ENCODE measurements at regions not wholly inside any gene's neighbourhood (a gene's known extent, or its start where the extent isn't known, plus 50 kb on each side); places are given as distances from the start of the nearest gene placed in this dataset.

DNA sequence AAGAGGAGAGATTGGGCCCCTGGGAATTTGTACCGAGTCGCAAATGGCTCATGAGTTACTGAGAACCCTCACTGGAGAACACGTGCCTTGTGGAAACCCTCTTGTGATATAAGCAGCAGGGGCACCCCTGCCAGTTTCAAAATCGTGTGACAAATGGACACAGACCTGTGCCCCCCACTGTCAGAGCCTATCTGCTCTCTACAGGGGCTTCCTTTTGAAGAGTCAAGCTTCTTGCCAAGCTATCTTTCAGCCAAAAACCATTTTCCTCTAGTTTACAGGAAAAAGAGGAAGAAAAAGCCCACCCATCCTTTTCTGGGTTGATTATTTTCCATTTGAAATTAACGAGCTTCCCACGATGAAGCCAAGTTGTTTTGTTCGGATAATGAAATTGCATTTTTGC is 64.1 kb upstream of the MPP7 start:
- POLR2A ChIA-PET: interaction anchor here (0.7 to 7.3 kb wide), 7 partner anchors 15 to 166 kb away, joined by 3 to 258 read pairs (median 7); partner anchors contain the start of gene MPP7
- no peak for ATAC-seq (ENCODE audit: poor library complexity)
- intact Hi-C loops (cut with DNase I, micrococcal nuclease): loop anchor here in 1 of 2 experiments (10.0 kb wide), 1 partner anchor 1122 kb away; the partner anchor contains the start of gene ACBD5
- H3K36me3 ChIP-seq (ENCODE audit: insufficient read depth, low read length): no peaks in the 10 kb centered on the region
- H3K4me1 ChIP-seq (ENCODE audit: insufficient read depth, low read length): peaks cover 59% of the 10 kb centered on the region
- H3K27ac ChIP-seq (ENCODE audit: low read depth in 1 of 2, low read length in 2 of 2): peak overlapping the region; percentile 69 to 79
- no peaks in the 10 kb centered on the region for H3K27me3 ChIP-seq (ENCODE audit: control insufficient read depth in 1 of 2, insufficient read depth in 2 of 2, low read length in 2 of 2)
- Mint-ChIP-seq H3K36me3 (ENCODE audit: low read depth) (no peaks in the 10 kb centered on the region), H3K27ac (peak overlapping the region; percentile 91), H3K9me3 (no peaks in the 10 kb centered on the region), H3K27me3 (no peaks in the 10 kb centered on the region), H3K4me1 (ENCODE audit: low read depth) (peaks cover 58% of the 10 kb centered on the region), H3K4me3 (no peak overlapping the region)
- CTCF ChIA-PET: interaction anchor here (1.0 to 2.9 kb wide), 3 partner anchors 14 to 64 kb away, joined by 3 to 15 read pairs (median 11); partner anchors contain the start of gene MPP7
- no peak overlapping the region for H3K4me3 ChIP-seq (ENCODE audit: low read length)
- no peak for DNase-seq
- TF ChIP-seq, protein P1, sequence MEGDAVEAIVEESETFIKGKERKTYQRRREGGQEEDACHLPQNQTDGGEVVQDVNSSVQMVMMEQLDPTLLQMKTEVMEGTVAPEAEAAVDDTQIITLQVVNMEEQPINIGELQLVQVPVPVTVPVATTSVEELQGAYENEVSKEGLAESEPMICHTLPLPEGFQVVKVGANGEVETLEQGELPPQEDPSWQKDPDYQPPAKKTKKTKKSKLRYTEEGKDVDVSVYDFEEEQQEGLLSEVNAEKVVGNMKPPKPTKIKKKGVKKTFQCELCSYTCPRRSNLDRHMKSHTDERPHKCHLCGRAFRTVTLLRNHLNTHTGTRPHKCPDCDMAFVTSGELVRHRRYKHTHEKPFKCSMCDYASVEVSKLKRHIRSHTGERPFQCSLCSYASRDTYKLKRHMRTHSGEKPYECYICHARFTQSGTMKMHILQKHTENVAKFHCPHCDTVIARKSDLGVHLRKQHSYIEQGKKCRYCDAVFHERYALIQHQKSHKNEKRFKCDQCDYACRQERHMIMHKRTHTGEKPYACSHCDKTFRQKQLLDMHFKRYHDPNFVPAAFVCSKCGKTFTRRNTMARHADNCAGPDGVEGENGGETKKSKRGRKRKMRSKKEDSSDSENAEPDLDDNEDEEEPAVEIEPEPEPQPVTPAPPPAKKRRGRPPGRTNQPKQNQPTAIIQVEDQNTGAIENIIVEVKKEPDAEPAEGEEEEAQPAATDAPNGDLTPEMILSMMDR (IDR thresholded peaks at IDR 0.05): no peak
- no peaks in the 10 kb centered on the region for H3K9me3 ChIP-seq (ENCODE audit: control insufficient read depth in 1 of 2, insufficient read depth in 1 of 2, low read length in 2 of 2)

DNA sequence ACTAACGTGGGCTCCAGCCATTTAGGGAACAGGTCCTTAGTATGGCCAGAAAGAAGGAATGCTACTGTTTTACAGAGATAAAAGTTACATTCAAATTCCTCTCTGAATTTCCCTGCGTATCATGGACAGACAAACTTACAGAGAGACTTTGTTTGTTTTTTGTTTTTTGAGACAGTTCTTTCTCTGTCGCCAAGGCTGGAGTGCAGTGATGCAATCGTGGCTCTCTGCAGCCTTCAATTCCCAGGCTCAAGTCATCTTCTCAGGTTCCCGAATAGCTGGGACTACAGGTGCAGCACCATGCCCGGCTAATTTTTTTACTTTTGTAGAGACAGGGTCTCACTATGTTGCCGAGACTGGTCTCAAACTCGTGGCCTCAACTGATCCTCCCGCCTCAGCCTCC is 64.5 kb upstream of the MPP7 start:
- H3K36me3 ChIP-seq (ENCODE audit: insufficient read depth, low read length): no peaks in the 10 kb centered on the region
- Mint-ChIP-seq H3K27me3 (no peaks in the 10 kb centered on the region), H3K36me3 (ENCODE audit: low read depth) (no peaks in the 10 kb centered on the region), H3K9me3 (no peaks in the 10 kb centered on the region), H3K27ac (peak overlapping the region; percentile 91), H3K4me3 (peak overlapping the region; percentile 80), H3K4me1 (ENCODE audit: low read depth) (peaks cover 58% of the 10 kb centered on the region)
- CTCF ChIA-PET: interaction anchor here (1.0 to 2.9 kb wide), 4 partner anchors 14 to 65 kb away, joined by 3 to 15 read pairs (median 10); partner anchors contain the start of gene MPP7
- TF ChIP-seq, protein P1 (IDR thresholded peaks at IDR 0.05): no peak
- no peaks in the 10 kb centered on the region for H3K27me3 ChIP-seq (ENCODE audit: control insufficient read depth in 1 of 2, insufficient read depth in 2 of 2, low read length in 2 of 2)
- intact Hi-C loops (cut with DNase I, micrococcal nuclease): loop anchor here in 1 of 2 experiments (10.0 kb wide), 1 partner anchor 1123 kb away; the partner anchor contains the start of gene ACBD5
- H3K4me1 ChIP-seq (ENCODE audit: insufficient read depth, low read length): peaks cover 59% of the 10 kb centered on the region
- DNase-seq (peak in 2 of 14 experiments; percentile 11 to 29), ATAC-seq (ENCODE audit: poor library complexity) (no peak)
- H3K27ac ChIP-seq (ENCODE audit: low read depth in 1 of 2, low read length in 2 of 2): peak overlapping the region; percentile 69 to 79
- POLR2A ChIA-PET: interaction anchor here (0.6 to 7.3 kb wide), 17 partner anchors 8 to 864 kb away, joined by 3 to 258 read pairs (median 6); partner anchors contain the start of genes MPP7, RAB18 and WAC
- H3K9me3 ChIP-seq (ENCODE audit: control insufficient read depth in 1 of 2, insufficient read depth in 1 of 2, low read length in 2 of 2): no peaks in the 10 kb centered on the region
- H3K4me3 ChIP-seq (ENCODE audit: low read length): peak overlapping the region; percentile 6

DNA sequence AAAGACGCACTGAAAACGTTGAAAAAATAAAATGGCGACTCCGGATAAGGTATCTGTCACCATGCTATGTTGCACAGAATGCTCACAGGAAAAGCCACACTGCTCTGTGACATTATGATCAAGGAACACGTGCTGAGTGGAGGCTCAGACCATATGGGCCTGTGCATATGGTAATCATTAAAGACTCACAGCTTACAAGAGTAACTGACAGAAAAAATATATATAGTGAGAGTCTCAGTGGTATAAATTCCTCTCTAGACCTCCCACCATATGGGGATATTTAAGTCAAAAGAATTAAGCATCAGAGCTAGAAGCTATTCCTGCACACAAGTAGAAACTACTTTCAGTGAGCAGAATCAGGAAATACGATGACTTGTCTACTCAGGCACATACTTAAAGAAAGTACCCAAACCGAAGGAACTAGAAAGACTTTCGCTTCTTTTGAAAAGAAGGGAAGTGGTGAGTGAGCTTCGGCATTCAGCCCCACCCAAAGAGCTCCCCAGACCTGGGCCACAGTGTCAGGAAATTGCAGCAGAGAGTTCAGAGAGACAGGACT is 65.1 kb upstream of the MPP7 start:
- ChIA-PET POLR2A (interaction anchor here (0.6 to 7.3 kb wide), 23 partner anchors 9 to 1659 kb away, joined by 3 to 258 read pairs (median 5); partner anchors contain the start of genes MPP7, RAB18, WAC and YME1L1), CTCF (interaction anchor here (1.3 to 2.9 kb wide), 5 partner anchors 12 to 65 kb away, joined by 3 to 15 read pairs (median 9); partner anchors contain the start of gene MPP7)
- H3K27me3 ChIP-seq (ENCODE audit: control insufficient read depth in 1 of 2, insufficient read depth in 2 of 2, low read length in 2 of 2): no peaks in the 10 kb centered on the region
- Mint-ChIP-seq H3K36me3 (ENCODE audit: low read depth) (no peaks in the 10 kb centered on the region), H3K9me3 (no peaks in the 10 kb centered on the region), H3K4me1 (ENCODE audit: low read depth) (peaks cover 58% of the 10 kb centered on the region), H3K27ac (peak overlapping the region; percentile 91), H3K27me3 (no peaks in the 10 kb centered on the region), H3K4me3 (peak overlapping the region; percentile 80)
- intact Hi-C loops (cut with DNase I, micrococcal nuclease): loop anchor here (1.0 to 10.0 kb wide), 4 partner anchors 15 to 1123 kb away; partner anchors contain the start of genes ACBD5 (in 1 of the 2) and MPP7 (in 1 of the 2)
- DNase-seq (peak; percentile 22 to 92 (median 56)), ATAC-seq (ENCODE audit: poor library complexity) (peak; percentile 92)
- H3K4me1 ChIP-seq (ENCODE audit: insufficient read depth, low read length): peaks cover 59% of the 10 kb centered on the region
- H3K36me3 ChIP-seq (ENCODE audit: insufficient read depth, low read length): no peaks in the 10 kb centered on the region
- peak overlapping the region; percentile 69 to 79 for H3K27ac ChIP-seq (ENCODE audit: low read depth in 1 of 2, low read length in 2 of 2)
- TF ChIP-seq, protein P1 (IDR thresholded peaks at IDR 0.05): no peak
- no peaks in the 10 kb centered on the region for H3K9me3 ChIP-seq (ENCODE audit: control insufficient read depth in 1 of 2, insufficient read depth in 1 of 2, low read length in 2 of 2)
- H3K4me3 ChIP-seq (ENCODE audit: low read length): peak overlapping the region; percentile 6

Measured in CD4-positive, alpha-beta T cell (primary cell).